ENCODE measurements at regions not wholly inside any gene's neighbourhood (a gene's known extent, or its start where the extent isn't known, plus 50 kb on each side); places are given as distances from the start of the nearest gene placed in this dataset.

DNA sequence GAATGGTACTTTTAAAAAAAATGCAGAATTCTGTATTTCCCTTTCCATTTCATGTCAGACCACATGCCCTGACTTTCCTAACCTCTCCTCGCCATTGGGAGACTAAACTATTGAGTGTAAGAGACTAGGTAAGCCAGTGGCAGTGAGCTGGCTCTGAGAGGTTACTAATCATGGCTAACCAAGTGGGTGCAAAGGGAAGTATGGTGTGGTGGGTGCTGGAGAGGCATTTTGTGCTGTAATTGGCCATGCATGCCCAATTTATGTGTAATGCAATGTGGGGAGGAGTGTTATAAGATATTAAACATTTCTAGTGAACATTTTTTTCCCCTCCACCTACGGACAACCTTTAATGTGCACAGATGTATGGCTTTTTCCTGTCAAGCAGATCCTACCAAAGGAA, 190.1 kb downstream of the LMO4 start:
- TF ChIP-seq, protein P1, sequence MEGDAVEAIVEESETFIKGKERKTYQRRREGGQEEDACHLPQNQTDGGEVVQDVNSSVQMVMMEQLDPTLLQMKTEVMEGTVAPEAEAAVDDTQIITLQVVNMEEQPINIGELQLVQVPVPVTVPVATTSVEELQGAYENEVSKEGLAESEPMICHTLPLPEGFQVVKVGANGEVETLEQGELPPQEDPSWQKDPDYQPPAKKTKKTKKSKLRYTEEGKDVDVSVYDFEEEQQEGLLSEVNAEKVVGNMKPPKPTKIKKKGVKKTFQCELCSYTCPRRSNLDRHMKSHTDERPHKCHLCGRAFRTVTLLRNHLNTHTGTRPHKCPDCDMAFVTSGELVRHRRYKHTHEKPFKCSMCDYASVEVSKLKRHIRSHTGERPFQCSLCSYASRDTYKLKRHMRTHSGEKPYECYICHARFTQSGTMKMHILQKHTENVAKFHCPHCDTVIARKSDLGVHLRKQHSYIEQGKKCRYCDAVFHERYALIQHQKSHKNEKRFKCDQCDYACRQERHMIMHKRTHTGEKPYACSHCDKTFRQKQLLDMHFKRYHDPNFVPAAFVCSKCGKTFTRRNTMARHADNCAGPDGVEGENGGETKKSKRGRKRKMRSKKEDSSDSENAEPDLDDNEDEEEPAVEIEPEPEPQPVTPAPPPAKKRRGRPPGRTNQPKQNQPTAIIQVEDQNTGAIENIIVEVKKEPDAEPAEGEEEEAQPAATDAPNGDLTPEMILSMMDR (IDR thresholded peaks at IDR 0.05), result no peak
- no peak for TF ChIP-seq POLR2A (IDR thresholded peaks at IDR 0.05)
